Body of pancreas (tissue), 4 donors: ENCODE measurements at regions not wholly inside any gene's neighbourhood (a gene's known extent, or its start where the extent isn't known, plus 50 kb on each side); places are given as distances from the start of the nearest gene placed in this dataset.

Source experiments
- ATAC-seq: fragments of 150-250 bp; one replicate; pipeline ENCODE4 v1.9.1; 2016
- DNase-seq, 4 donors: peaks; one replicate each; pipeline ENCODE4 v3.0.0-alpha.2; 2019
- H3K27ac ChIP-seq, 4 donors: fragments of 200-600 bp; sonication (generic); 1 replicate in 3 of 4; 2 replicates in 1 of 4; pipeline versions ENCODE4 v1.5.1 to v1.6.1; 2016 to 2019; ENCODE audit warnings: mild to moderate bottlenecking in 1 of 4, mixed read lengths in 1 of 4, moderate library complexity in 1 of 4
- H3K27me3 ChIP-seq, 2 donors: fragments of 200-600 bp; sonication (generic); one replicate each; pipeline ENCODE4 v1.6.0; 2016; ENCODE audit warnings: mild to moderate bottlenecking in 1 of 2
- H3K36me3 ChIP-seq, 2 donors: fragments of 200-600 bp; sonication (generic); replicated peaks in 1 of 2; 2 replicates each; pipeline ENCODE4 v1.5.1; 2016; ENCODE audit warnings: low read depth in 2 of 2; ENCODE audit not compliant: insufficient read depth in 1 of 2
- H3K4me1 ChIP-seq: fragments of 200-600 bp; sonication (generic); one replicate; pipeline ENCODE4 v1.6.0; 2016
- H3K4me3 ChIP-seq, 2 donors: fragments of 200-600 bp; sonication (generic); 1 replicate in 1 of 2; 2 replicates in 1 of 2; pipeline ENCODE4 v1.5.1; 2016 to 2019
- H3K9me3 ChIP-seq, 3 donors: fragments of 200-600 bp; sonication (generic); 1 replicate in 2 of 3; 2 replicates in 1 of 3; pipeline ENCODE4 v1.5.1; 2016
- POLR2A ChIP-seq, 3 donors: fragments of 450-650 bp; IDR thresholded peaks; one replicate each; pipeline ENCODE4 v1.6.1; 2016; ENCODE audit warnings: antibody characterized with exemption in 3 of 3, mild to moderate bottlenecking in 2 of 3
- WGBS, 2 donors: methylation state at CpG; one replicate each; pipeline ENCODE4 v1.1.5; 2017; 5-methylcytosine and 5-hydroxymethylcytosine counted together
- intact Hi-C: fragments of 100-400 bp; cut with DNase I; formaldehyde crosslinking; loops from one replicate; pipeline ENCODE4 v1.15.1; 2023
- TF ChIP-seq, protein P1 (sequence below), 7 experiments: fragments of 450-650 bp in 4 of 7; fragments of 200-600 bp in 3 of 7; sonication (generic) in 3 of 7; IDR thresholded peaks; one replicate each; pipeline ENCODE4 v1.5.1; 2016 to 2019; ENCODE audit warnings: antibody characterized with exemption in 7 of 7

DNA sequence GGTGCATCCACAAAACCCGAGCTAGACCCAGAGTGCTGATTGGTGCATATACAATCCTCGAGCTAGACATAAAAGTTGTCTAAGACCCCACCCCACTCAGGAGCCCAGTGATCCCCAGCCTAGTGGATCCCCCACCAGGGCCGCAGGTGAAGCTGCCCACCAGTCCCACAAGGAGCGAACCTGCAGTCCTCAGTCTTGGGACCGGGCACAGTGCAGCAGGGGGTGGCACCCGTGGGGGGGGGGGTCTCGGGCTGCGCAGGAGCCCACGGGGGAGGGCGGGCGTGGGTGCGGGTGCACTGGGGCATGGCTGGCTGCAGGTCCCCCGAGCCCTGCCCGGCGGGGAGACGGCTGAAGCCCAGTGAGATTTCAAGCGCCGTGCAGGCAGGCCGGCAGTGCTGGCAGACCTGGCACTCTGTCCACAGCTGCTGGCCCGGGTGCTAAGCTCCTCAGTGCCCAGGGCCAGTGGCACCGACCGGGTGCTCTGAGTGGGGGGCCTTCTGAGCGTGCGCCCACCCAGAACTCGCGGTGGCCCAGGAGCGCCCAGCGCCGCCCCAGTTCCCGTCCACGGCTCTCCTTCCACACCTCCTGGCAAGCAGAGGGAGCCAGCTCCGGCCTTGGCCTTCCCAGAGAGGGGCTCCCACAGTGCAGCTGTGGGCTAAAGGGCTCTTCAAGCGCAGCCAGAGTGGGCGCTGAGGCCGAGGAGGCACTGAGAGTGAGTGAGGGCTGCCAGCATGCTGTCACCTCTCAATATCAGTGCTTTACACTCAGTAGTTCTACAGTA, 989.1 kb downstream of the FAM181B start:
- H3K27me3 ChIP-seq = no peaks in the 10 kb centered on the region
- no peak for ATAC-seq
- DNase-seq = no peak
- no peaks in the 10 kb centered on the region for H3K9me3 ChIP-seq
- H3K36me3 ChIP-seq = no peaks in the 10 kb centered on the region
- WGBS, 2 donors = 58 to 79% methylated on average over 3 to 14 of the region's 35 CpGs
- H3K4me3 ChIP-seq = no peak overlapping the region
- TF ChIP-seq, protein P1, sequence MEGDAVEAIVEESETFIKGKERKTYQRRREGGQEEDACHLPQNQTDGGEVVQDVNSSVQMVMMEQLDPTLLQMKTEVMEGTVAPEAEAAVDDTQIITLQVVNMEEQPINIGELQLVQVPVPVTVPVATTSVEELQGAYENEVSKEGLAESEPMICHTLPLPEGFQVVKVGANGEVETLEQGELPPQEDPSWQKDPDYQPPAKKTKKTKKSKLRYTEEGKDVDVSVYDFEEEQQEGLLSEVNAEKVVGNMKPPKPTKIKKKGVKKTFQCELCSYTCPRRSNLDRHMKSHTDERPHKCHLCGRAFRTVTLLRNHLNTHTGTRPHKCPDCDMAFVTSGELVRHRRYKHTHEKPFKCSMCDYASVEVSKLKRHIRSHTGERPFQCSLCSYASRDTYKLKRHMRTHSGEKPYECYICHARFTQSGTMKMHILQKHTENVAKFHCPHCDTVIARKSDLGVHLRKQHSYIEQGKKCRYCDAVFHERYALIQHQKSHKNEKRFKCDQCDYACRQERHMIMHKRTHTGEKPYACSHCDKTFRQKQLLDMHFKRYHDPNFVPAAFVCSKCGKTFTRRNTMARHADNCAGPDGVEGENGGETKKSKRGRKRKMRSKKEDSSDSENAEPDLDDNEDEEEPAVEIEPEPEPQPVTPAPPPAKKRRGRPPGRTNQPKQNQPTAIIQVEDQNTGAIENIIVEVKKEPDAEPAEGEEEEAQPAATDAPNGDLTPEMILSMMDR (IDR thresholded peaks at IDR 0.05) = no peak
- no peak for TF ChIP-seq POLR2A (IDR thresholded peaks at IDR 0.05)
- intact Hi-C loops = no loop called here
- H3K4me1 ChIP-seq = no peaks in the 10 kb centered on the region
- no peak overlapping the region for H3K27ac ChIP-seq

DNA sequence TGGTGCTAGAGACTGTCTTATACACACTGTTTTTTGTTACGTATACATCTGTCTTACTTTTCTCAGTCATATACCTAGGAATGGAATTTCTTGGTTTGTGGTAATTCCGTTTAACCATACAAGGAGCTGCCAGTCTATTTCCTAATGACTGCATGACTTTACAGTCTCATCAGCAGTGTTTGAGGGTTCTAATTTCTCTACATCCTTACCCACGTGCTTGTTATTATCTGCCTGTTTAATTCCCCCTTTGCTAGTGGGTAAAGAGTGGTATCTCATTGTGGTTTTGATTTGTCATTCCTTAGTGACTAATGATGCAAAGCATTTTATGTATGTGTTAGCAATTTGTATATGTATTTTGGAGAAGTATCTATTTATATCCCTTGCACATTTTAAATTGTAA, 1008.0 kb downstream of the FAM181B start:
- Histone ChIP-seq H3K4me3 (no peak overlapping the region), H3K9me3 (peaks cover 0 to 8% (median 0%) of the 10 kb centered on the region in 3 donors), H3K27me3 (no peaks in the 10 kb centered on the region), H3K4me1 (no peaks in the 10 kb centered on the region), H3K36me3 (no peaks in the 10 kb centered on the region), H3K27ac (no peak overlapping the region)
- DNase-seq (no peak), ATAC-seq (no peak)
- 46 to 64% methylated on average over 3 of the region's 3 CpGs for WGBS, 2 donors
- intact Hi-C loops = no loop called here
- no peak for TF ChIP-seq POLR2A (IDR thresholded peaks at IDR 0.05)
- TF ChIP-seq, protein P1 (IDR thresholded peaks at IDR 0.05) = no peak

DNA sequence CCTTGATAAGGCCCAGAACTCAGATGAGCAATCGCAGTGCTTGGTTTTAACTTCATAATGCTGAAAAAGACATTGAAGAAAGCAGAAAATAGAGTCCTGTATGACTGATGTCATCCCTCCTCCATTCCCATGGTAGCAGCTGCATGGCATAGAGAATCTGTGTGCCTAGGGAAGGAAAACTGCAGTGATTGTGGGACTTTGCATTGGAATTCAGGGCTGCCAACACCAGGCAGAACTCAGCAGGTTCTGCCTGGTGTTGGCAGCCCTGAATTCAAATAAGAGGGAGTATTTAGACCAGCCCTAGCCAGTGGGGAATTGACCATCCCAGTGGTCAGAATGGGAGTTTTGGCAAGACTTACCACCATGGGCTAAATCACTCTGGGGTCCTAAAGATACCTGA, 1016.0 kb downstream of the FAM181B start:
- no peak overlapping the region for H3K4me3 ChIP-seq
- no peaks in the 10 kb centered on the region for H3K36me3 ChIP-seq
- no peaks in the 10 kb centered on the region for H3K4me1 ChIP-seq
- TF ChIP-seq, protein P1 (IDR thresholded peaks at IDR 0.05) = no peak
- TF ChIP-seq POLR2A (IDR thresholded peaks at IDR 0.05) = no peak
- ATAC-seq (no peak), DNase-seq (no peak)
- no peaks in the 10 kb centered on the region for H3K27me3 ChIP-seq
- no peaks in the 10 kb centered on the region for H3K9me3 ChIP-seq
- intact Hi-C loops = no loop called here
- 62 to 69% methylated on average over 1 of the region's 1 CpG for WGBS, 2 donors
- H3K27ac ChIP-seq = no peak overlapping the region

DNA sequence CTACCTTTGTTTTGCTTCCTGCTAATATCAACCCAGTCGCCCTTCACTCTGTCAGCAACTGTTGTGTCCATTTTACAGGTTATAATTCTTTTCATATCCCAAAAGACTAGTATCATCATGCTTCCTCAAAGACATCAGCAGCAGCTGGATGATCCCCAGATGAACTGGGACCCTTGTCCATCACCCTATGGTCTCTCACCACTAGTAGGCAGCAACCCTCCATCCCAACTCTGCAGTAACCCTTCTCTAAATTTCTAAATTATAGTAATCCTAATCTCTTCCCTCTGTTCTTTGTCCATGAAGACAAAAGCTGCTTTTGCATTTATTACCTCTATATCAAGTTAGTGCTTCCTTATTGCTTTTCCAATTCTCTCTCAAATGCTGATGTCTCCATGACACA, 1025.8 kb downstream of the FAM181B start:
- WGBS, 2 donors = 22 to 33% methylated on average over 1 of the region's 1 CpG

More for the DNA sequence above, 1025.8 kb downstream of the FAM181B start:
- Histone ChIP-seq H3K36me3 (no peaks in the 10 kb centered on the region), H3K9me3 (no peaks in the 10 kb centered on the region), H3K27ac (no peak overlapping the region), H3K4me3 (no peak overlapping the region), H3K27me3 (no peaks in the 10 kb centered on the region), H3K4me1 (no peaks in the 10 kb centered on the region)
- no peak for DNase-seq
- no peak for ATAC-seq
- no peak for TF ChIP-seq POLR2A (IDR thresholded peaks at IDR 0.05)
- TF ChIP-seq, protein P1 (IDR thresholded peaks at IDR 0.05) = no peak
- intact Hi-C loops = no loop called here
